LNCaP clone FGC (cell line): ENCODE measurements at regions not wholly inside any gene's neighbourhood (a gene's known extent, or its start where the extent isn't known, plus 50 kb on each side); places are given as distances from the start of the nearest gene placed in this dataset.

Experiments
- DNase-seq: peaks from one replicate; pipeline ENCODE4 v3.0.0-alpha.2; 2011; ENCODE audit warnings: low read depth
- H3K4me3 ChIP-seq: 2 replicates; pipeline ENCODE4 v1.5.1; 2011; ENCODE audit warnings: mild to moderate bottlenecking, low read depth, low read length, control low read depth
- CTCF ChIP-seq: IDR thresholded peaks from 2 replicates; pipeline ENCODE4 v1.5.1; 2012; ENCODE audit warnings: mild to moderate bottlenecking; ENCODE audit not compliant: control insufficient read depth, insufficient read depth; ENCODE audit errors: extremely low read depth

GRCh38 chr11:23079382-23079813 is 219.1 kb upstream of the CCDC179 start:
- no peak for TF ChIP-seq CTCF
- no peak for DNase-seq
- H3K4me3 ChIP-seq: no peak overlapping the region

GRCh38 chr11:23087407-23087806 is 227.1 kb upstream of the CCDC179 start:
- no peak for TF ChIP-seq CTCF
- no peak for DNase-seq
- H3K4me3 ChIP-seq: no peak overlapping the region

GRCh38 chr11:23090659-23091058 is 230.4 kb upstream of the CCDC179 start:
- no peak overlapping the region for H3K4me3 ChIP-seq
- no peak for TF ChIP-seq CTCF
- no peak for DNase-seq

GRCh38 chr11:23095650-23096189 is 235.4 kb upstream of the CCDC179 start:
- DNase-seq: no peak
- no peak for TF ChIP-seq CTCF
- no peak overlapping the region for H3K4me3 ChIP-seq

GRCh38 chr11:23097891-23098290 is 237.6 kb upstream of the CCDC179 start:
- TF ChIP-seq CTCF: no peak
- DNase-seq: no peak
- H3K4me3 ChIP-seq: no peak overlapping the region

GRCh38 chr11:23099256-23099655 is 239.0 kb upstream of the CCDC179 start:
- DNase-seq: no peak
- no peak overlapping the region for H3K4me3 ChIP-seq
- no peak for TF ChIP-seq CTCF

GRCh38 chr11:23100726-23101125 is 240.5 kb upstream of the CCDC179 start:
- no peak for TF ChIP-seq CTCF
- no peak for DNase-seq
- no peak overlapping the region for H3K4me3 ChIP-seq
